ENCODE measurements at regions not wholly inside any gene's neighbourhood (a gene's known extent, or its start where the extent isn't known, plus 50 kb on each side); places are given as distances from the start of the nearest gene placed in this dataset.

GRCh38 chr3:164393171-164393570, 685.1 kb downstream of the SI start:
- Mint-ChIP-seq H3K27me3 (ENCODE audit: unreplicated experiment) (no peaks in the 10 kb centered on the region), H3K9me3 (ENCODE audit: low read depth, unreplicated experiment) (peaks cover 2% of the 10 kb centered on the region), H3K27ac (ENCODE audit: unreplicated experiment) (no peak overlapping the region), H3K4me3 (ENCODE audit: low read depth, unreplicated experiment) (no peak overlapping the region), H3K4me1 (ENCODE audit: low read depth, unreplicated experiment) (no peaks in the 10 kb centered on the region), H3K36me3 (ENCODE audit: insufficient read depth, unreplicated experiment) (no peaks in the 10 kb centered on the region)
- CTCF ChIA-PET, result no interaction called here
- intact Hi-C loops (cut with micrococcal nuclease; ENCODE audit: unreplicated experiment), result no loop called here
- peak; percentile 12 for TF ChIP-seq CTCF (IDR thresholded peaks at IDR 0.05; ENCODE audit: unreplicated experiment)
- no peak for DNase-seq
- no TSS peak for BruUV-seq (replicated peaks)

- no peak overlapping the region for H3K27ac Mint-ChIP-seq (ENCODE audit: unreplicated experiment)
- peak; percentile 53 for TF ChIP-seq CTCF (IDR thresholded peaks at IDR 0.05; ENCODE audit: unreplicated experiment)
- H3K27me3 Mint-ChIP-seq (ENCODE audit: unreplicated experiment), result no peaks in the 10 kb centered on the region
- H3K4me1 Mint-ChIP-seq (ENCODE audit: low read depth, unreplicated experiment), result no peaks in the 10 kb centered on the region
- no peak overlapping the region for H3K4me3 Mint-ChIP-seq (ENCODE audit: low read depth, unreplicated experiment)
- intact Hi-C loops (cut with micrococcal nuclease; ENCODE audit: unreplicated experiment), result no loop called here
- CTCF ChIA-PET, result no interaction called here
- BruUV-seq (replicated peaks), result no TSS peak
- H3K9me3 Mint-ChIP-seq (ENCODE audit: low read depth, unreplicated experiment), result peaks cover 2% of the 10 kb centered on the region
- no peaks in the 10 kb centered on the region for H3K36me3 Mint-ChIP-seq (ENCODE audit: insufficient read depth, unreplicated experiment)
- DNase-seq, result no peak
These were observed 688.2 kb downstream of the SI start for GRCh38 chr3:164390046-164390445.

GRCh38 chr3:164387236-164387635, 691.1 kb downstream of the SI start:
- H3K4me3 Mint-ChIP-seq (ENCODE audit: low read depth, unreplicated experiment), result no peak overlapping the region
- intact Hi-C loops (cut with micrococcal nuclease; ENCODE audit: unreplicated experiment), result no loop called here
- H3K4me1 Mint-ChIP-seq (ENCODE audit: low read depth, unreplicated experiment), result no peaks in the 10 kb centered on the region
- BruUV-seq (replicated peaks), result no TSS peak
- H3K27me3 Mint-ChIP-seq (ENCODE audit: unreplicated experiment), result no peaks in the 10 kb centered on the region
- H3K36me3 Mint-ChIP-seq (ENCODE audit: insufficient read depth, unreplicated experiment), result no peaks in the 10 kb centered on the region
- H3K27ac Mint-ChIP-seq (ENCODE audit: unreplicated experiment), result no peak overlapping the region
- peaks cover 2% of the 10 kb centered on the region for H3K9me3 Mint-ChIP-seq (ENCODE audit: low read depth, unreplicated experiment)
- no peak for TF ChIP-seq CTCF (IDR thresholded peaks at IDR 0.05; ENCODE audit: unreplicated experiment)
- CTCF ChIA-PET, result no interaction called here
- DNase-seq, result no peak

GRCh38 chr3:164380156-164380555, 698.1 kb downstream of the SI start:
- H3K9me3 Mint-ChIP-seq (ENCODE audit: low read depth, unreplicated experiment), result no peaks in the 10 kb centered on the region
- H3K27me3 Mint-ChIP-seq (ENCODE audit: unreplicated experiment), result no peaks in the 10 kb centered on the region
- H3K4me1 Mint-ChIP-seq (ENCODE audit: low read depth, unreplicated experiment), result no peaks in the 10 kb centered on the region
- intact Hi-C loops (cut with micrococcal nuclease; ENCODE audit: unreplicated experiment), result no loop called here
- H3K27ac Mint-ChIP-seq (ENCODE audit: unreplicated experiment), result no peak overlapping the region
- no peak for TF ChIP-seq CTCF (IDR thresholded peaks at IDR 0.05; ENCODE audit: unreplicated experiment)
- DNase-seq, result no peak
- CTCF ChIA-PET, result no interaction called here
- H3K36me3 Mint-ChIP-seq (ENCODE audit: insufficient read depth, unreplicated experiment), result no peaks in the 10 kb centered on the region
- no TSS peak for BruUV-seq (replicated peaks)
- H3K4me3 Mint-ChIP-seq (ENCODE audit: low read depth, unreplicated experiment), result no peak overlapping the region

GRCh38 chr3:164377466-164377865, 700.8 kb downstream of the SI start:
- CTCF ChIA-PET, result no interaction called here

More at GRCh38 chr3:164377466-164377865, 700.8 kb downstream of the SI start:
- TF ChIP-seq CTCF (IDR thresholded peaks at IDR 0.05; ENCODE audit: unreplicated experiment), result no peak
- Mint-ChIP-seq H3K9me3 (ENCODE audit: low read depth, unreplicated experiment) (no peaks in the 10 kb centered on the region), H3K4me1 (ENCODE audit: low read depth, unreplicated experiment) (no peaks in the 10 kb centered on the region), H3K27ac (ENCODE audit: unreplicated experiment) (no peak overlapping the region), H3K27me3 (ENCODE audit: unreplicated experiment) (no peaks in the 10 kb centered on the region), H3K36me3 (ENCODE audit: insufficient read depth, unreplicated experiment) (no peaks in the 10 kb centered on the region), H3K4me3 (ENCODE audit: low read depth, unreplicated experiment) (no peak overlapping the region)
- DNase-seq, result no peak
- BruUV-seq (replicated peaks), result no TSS peak
- intact Hi-C loops (cut with micrococcal nuclease; ENCODE audit: unreplicated experiment), result no loop called here

Data from Calu3 (cell line).